ENCODE measurements at regions not wholly inside any gene's neighbourhood (a gene's known extent, or its start where the extent isn't known, plus 50 kb on each side); places are given as distances from the start of the nearest gene placed in this dataset.
A peak's percentile ranks its signal among the peaks of the same experiment; 100 is the strongest.

DNA sequence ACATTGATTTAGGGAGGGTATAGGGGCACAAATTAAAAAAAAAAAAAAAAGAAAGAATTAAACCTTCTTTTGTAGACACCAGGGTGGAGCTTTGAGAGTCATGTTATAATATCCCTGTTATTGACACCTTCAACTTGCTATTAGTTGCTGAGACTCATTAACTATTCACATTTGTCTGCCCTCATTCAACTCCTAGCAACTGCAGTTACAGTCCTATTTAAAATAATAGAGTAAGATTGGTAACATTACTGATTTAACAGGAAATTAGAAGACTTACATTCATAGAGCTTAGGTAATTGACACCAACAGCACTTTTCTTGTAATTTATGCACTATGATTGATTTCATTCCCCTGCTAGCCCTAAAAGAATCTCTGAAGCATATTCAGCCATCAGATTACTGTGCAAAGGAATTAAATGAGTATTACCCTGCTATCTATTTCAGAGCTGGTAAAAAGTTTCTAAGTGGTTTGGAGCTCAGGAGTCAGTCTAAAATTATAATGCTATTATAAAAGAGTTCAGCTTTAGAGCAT is 148.8 kb upstream of the TBL1XR1 start:
- H3K27ac ChIP-seq (ENCODE audit: low read depth, low read length): peak overlapping the region; percentile 85
- H3K27me3 ChIP-seq (ENCODE audit: control insufficient read depth, insufficient read depth, low read length): no peaks in the 10 kb centered on the region
- CTCF ChIA-PET: interaction anchor here (1.3 kb wide), 1 partner anchor 1039 kb away, joined by 4 read pairs; no protein-coding TSS in a partner anchor
- H3K9me3 ChIP-seq (ENCODE audit: control insufficient read depth, insufficient read depth, low read length): no peaks in the 10 kb centered on the region; the same call in 1 of the 2 replicates
- no peak for DNase-seq (ENCODE audit: low read depth, low spot score)
- TF ChIP-seq CTCF (IDR thresholded peaks at IDR 0.05; ENCODE audit: low read depth, low read length): no peak
- POLR2A ChIA-PET: interaction anchor here (0.6 to 0.8 kb wide), 2 partner anchors 12 to 379 kb away, joined by 3 to 4 read pairs; no protein-coding TSS in a partner anchor
- no peak overlapping the region for H3K4me3 ChIP-seq (ENCODE audit: low read depth, low read length)

DNA sequence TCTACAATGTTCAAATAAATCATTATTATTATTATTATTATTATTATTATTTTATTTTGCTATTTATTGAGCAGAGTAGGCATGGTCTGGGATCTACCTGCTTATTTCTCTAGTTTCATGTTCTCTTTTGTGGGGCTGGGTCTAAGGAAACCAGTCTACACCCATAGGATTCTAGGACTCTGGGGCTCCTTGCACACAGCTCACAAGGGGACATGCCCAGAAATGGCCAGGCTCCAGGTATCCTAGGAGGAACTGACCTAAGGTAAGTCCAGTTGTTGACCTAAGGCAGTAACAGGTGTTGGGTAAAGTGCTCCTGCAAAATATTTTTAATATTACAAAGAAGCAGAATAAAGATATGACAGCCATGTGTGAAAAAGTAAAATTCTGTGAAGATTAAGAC is 149.6 kb upstream of the TBL1XR1 start:
- no peak overlapping the region for H3K4me3 ChIP-seq (ENCODE audit: low read depth, low read length)
- H3K9me3 ChIP-seq (ENCODE audit: control insufficient read depth, insufficient read depth, low read length): no peaks in the 10 kb centered on the region; the same call in 1 of the 2 replicates
- no peak overlapping the region for H3K27ac ChIP-seq (ENCODE audit: low read depth, low read length)
- CTCF ChIA-PET: interaction anchor here (0.6 to 1.3 kb wide), 2 partner anchors 1038 to 1069 kb away, joined by 4 to 5 read pairs; no protein-coding TSS in a partner anchor
- POLR2A ChIA-PET: no interaction called here
- no peaks in the 10 kb centered on the region for H3K27me3 ChIP-seq (ENCODE audit: control insufficient read depth, insufficient read depth, low read length)
- no peak for TF ChIP-seq CTCF (IDR thresholded peaks at IDR 0.05; ENCODE audit: low read depth, low read length)
- DNase-seq (ENCODE audit: low read depth, low spot score): no peak

GRCh38 chr3:177347611-177348010 is 150.3 kb upstream of the TBL1XR1 start:
- TF ChIP-seq CTCF (IDR thresholded peaks at IDR 0.05; ENCODE audit: low read depth, low read length): no peak
- Histone ChIP-seq H3K27ac (ENCODE audit: low read depth, low read length) (no peak overlapping the region), H3K4me3 (ENCODE audit: low read depth, low read length) (no peak overlapping the region), H3K27me3 (ENCODE audit: control insufficient read depth, insufficient read depth, low read length) (no peaks in the 10 kb centered on the region), H3K9me3 (ENCODE audit: control insufficient read depth, insufficient read depth, low read length) (no peaks in the 10 kb centered on the region; the same call in 1 of the 2 replicates)
- CTCF ChIA-PET: no interaction called here
- no peak for DNase-seq (ENCODE audit: low read depth, low spot score)
- POLR2A ChIA-PET: no interaction called here

- Histone ChIP-seq H3K27ac (ENCODE audit: low read depth, low read length) (no peak overlapping the region), H3K27me3 (ENCODE audit: control insufficient read depth, insufficient read depth, low read length) (no peaks in the 10 kb centered on the region), H3K4me3 (ENCODE audit: low read depth, low read length) (no peak overlapping the region), H3K9me3 (ENCODE audit: control insufficient read depth, insufficient read depth, low read length) (no peaks in the 10 kb centered on the region; the same call in 1 of the 2 replicates)
- no peak for DNase-seq (ENCODE audit: low read depth, low spot score)
- no peak for TF ChIP-seq CTCF (IDR thresholded peaks at IDR 0.05; ENCODE audit: low read depth, low read length)
- ChIA-PET POLR2A (interaction anchor here (1.2 kb wide), 1 partner anchor 11 kb away, joined by 4 read pairs; no protein-coding TSS in a partner anchor), CTCF (no interaction called here)
Measured at GRCh38 chr3:177348974-177349373, 151.7 kb upstream of the TBL1XR1 start.

GRCh38 chr3:177349384-177349783 is 152.1 kb upstream of the TBL1XR1 start:
- ChIA-PET POLR2A (interaction anchor here (1.2 kb wide), 1 partner anchor 11 kb away, joined by 4 read pairs; no protein-coding TSS in a partner anchor), CTCF (no interaction called here)
- Histone ChIP-seq H3K27me3 (ENCODE audit: control insufficient read depth, insufficient read depth, low read length) (no peaks in the 10 kb centered on the region), H3K9me3 (ENCODE audit: control insufficient read depth, insufficient read depth, low read length) (no peaks in the 10 kb centered on the region; the same call in 1 of the 2 replicates), H3K27ac (ENCODE audit: low read depth, low read length) (no peak overlapping the region), H3K4me3 (ENCODE audit: low read depth, low read length) (no peak overlapping the region)
- TF ChIP-seq CTCF (IDR thresholded peaks at IDR 0.05; ENCODE audit: low read depth, low read length): no peak
- DNase-seq (ENCODE audit: low read depth, low spot score): no peak
